GM12874 (cell line): ENCODE measurements at regions not wholly inside any gene's neighbourhood (a gene's known extent, or its start where the extent isn't known, plus 50 kb on each side); places are given as distances from the start of the nearest gene placed in this dataset.

Source experiments
- TF ChIP-seq, protein P1 (sequence below): IDR thresholded peaks from 2 replicates; pipeline ENCODE4 v1.5.1; 2011; ENCODE audit warnings: low read depth, mild to moderate bottlenecking, control low read depth, low read length, moderate library complexity; ENCODE audit not compliant: insufficient read depth

DNA sequence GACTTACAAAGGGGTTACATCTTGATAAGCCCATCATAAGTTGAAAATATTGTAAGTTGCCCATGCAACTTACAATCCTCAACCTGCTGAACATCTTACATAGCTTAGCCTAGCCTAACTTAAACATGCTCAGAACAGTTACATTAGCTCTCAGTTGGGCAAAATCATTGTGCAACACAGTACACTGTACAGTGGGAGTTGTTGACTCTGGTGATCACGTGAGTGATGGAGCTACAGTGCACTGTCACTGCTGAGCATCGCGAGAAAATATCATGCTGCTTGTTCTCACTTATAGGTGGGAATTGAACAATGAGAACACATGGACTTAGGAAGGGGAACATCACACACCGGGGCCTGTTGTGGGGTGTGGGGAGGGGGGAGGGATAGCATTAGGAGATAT is 214.9 kb upstream of the ZMIZ1 start:
- TF ChIP-seq, protein P1, sequence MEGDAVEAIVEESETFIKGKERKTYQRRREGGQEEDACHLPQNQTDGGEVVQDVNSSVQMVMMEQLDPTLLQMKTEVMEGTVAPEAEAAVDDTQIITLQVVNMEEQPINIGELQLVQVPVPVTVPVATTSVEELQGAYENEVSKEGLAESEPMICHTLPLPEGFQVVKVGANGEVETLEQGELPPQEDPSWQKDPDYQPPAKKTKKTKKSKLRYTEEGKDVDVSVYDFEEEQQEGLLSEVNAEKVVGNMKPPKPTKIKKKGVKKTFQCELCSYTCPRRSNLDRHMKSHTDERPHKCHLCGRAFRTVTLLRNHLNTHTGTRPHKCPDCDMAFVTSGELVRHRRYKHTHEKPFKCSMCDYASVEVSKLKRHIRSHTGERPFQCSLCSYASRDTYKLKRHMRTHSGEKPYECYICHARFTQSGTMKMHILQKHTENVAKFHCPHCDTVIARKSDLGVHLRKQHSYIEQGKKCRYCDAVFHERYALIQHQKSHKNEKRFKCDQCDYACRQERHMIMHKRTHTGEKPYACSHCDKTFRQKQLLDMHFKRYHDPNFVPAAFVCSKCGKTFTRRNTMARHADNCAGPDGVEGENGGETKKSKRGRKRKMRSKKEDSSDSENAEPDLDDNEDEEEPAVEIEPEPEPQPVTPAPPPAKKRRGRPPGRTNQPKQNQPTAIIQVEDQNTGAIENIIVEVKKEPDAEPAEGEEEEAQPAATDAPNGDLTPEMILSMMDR, result no peak

GRCh38 chr10:78856421-78856820 is 212.3 kb upstream of the ZMIZ1 start:
- TF ChIP-seq, protein P1, result no peak

GRCh38 chr10:78857193-78857592 is 211.6 kb upstream of the ZMIZ1 start:
- TF ChIP-seq, protein P1, result no peak

DNA sequence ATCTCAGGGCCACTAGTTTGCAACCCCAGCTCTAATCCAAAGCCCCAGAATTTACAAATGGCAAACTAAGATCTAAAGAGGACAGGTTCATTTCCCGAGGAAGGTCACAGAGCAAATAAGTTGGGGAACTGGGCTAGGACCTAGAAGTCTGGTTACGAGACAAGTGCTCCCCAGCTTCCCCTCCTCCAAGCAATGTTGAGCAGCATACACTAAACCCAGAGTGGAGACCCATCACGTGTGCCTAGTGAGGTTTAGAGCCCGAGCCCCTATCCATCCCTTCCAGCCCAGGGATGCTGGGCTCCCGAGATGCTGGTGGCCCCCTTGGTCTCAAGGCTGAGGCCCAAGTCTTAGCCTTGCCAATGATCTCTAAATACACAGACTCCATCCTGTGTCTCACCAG is 209.5 kb upstream of the ZMIZ1 start:
- TF ChIP-seq, protein P1, result no peak

GRCh38 chr10:78859769-78860168 is 209.0 kb upstream of the ZMIZ1 start:
- TF ChIP-seq, protein P1, result no peak

GRCh38 chr10:78860260-78860914 is 208.4 kb upstream of the ZMIZ1 start:
- TF ChIP-seq, protein P1, result no peak

DNA sequence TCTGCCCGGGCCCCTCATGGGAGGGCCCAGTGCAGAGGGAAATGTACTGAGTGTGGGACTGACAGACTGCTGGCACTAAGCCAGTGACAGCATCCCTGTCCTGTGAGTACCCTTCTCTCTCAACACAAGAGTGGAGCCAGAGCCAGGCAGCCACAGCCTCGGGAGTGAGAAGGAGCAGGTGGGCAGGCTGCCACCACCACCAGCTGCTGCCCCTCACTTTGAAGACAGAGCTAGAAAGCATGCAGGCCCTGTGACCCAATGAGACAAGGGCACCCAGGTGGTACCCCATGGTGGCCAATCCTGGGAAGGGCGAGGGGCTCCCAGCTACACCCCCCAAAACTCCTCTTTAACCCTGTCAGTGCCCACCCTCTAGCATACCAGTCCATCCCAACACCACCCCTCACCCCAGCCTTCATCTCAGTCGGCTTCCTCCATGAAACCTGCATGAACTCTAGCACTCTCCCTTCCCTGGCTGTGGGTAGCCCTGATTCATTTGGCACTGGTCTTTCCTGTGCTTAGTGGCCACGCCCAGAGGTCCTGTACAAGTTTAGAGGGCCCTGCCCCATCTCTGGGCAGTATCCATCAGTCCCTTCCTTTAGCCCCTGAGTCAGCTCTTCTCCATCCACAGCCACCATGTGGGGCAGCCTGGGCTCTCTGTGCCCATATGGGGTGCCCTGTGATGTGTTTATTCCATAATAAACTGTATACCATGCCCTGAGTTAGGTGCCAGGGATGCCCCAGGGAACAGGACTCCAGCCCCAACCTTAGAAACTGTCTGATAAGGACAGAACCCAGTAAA is 207.0 kb upstream of the ZMIZ1 start:
- TF ChIP-seq, protein P1, result no peak
